ENCODE measurements at regions not wholly inside any gene's neighbourhood (a gene's known extent, or its start where the extent isn't known, plus 50 kb on each side); places are given as distances from the start of the nearest gene placed in this dataset.

DNA sequence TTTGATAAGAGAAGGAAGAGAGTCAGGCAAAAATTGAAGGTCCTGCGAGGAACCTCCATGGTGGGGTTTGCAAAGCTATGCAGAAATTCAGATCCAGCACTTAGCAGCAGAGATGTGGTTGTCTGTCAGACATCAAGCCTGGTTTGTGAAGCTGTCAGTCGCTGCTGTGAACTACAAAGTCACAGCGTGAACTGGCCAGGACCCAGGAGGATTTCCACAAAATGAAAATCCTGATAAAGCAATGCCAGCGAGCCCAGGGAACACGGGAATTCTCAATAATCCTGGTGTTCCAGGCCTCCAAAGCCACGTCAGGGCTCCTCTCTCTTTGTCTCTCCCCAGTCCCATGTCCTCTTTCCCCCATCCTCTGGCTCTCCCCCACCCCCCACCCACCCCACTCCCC lies 296.9 kb upstream of the GADL1 start:
- TF ChIP-seq, protein P1, sequence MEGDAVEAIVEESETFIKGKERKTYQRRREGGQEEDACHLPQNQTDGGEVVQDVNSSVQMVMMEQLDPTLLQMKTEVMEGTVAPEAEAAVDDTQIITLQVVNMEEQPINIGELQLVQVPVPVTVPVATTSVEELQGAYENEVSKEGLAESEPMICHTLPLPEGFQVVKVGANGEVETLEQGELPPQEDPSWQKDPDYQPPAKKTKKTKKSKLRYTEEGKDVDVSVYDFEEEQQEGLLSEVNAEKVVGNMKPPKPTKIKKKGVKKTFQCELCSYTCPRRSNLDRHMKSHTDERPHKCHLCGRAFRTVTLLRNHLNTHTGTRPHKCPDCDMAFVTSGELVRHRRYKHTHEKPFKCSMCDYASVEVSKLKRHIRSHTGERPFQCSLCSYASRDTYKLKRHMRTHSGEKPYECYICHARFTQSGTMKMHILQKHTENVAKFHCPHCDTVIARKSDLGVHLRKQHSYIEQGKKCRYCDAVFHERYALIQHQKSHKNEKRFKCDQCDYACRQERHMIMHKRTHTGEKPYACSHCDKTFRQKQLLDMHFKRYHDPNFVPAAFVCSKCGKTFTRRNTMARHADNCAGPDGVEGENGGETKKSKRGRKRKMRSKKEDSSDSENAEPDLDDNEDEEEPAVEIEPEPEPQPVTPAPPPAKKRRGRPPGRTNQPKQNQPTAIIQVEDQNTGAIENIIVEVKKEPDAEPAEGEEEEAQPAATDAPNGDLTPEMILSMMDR (IDR thresholded peaks at IDR 0.05; ENCODE audit: control insufficient read depth, extremely low read depth, insufficient read depth): no peak
- DNase-seq (ENCODE audit: low read depth): no peak
- no peak overlapping the region for H3K4me3 ChIP-seq (ENCODE audit: low read depth, low read length)

DNA sequence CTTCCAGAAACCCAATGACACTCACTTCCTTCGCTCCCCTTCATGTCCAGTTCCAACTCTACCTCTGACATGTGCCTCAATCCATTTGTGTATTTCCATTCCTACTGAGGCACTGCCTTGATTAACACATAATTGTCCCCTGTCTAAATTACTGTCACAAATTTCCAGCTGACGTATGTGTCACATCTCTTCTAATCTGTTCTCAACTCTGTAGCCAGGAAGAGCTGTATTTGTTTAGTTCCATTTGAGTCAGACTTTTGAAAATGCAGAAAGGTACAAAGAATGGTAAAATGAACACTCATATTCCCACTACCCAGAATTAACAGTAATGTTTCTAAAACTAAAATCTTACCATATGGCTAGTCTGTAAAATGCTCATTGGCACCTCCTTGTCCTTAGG lies 299.0 kb upstream of the GADL1 start:
- TF ChIP-seq, protein P1 (IDR thresholded peaks at IDR 0.05; ENCODE audit: control insufficient read depth, extremely low read depth, insufficient read depth): no peak
- no peak for DNase-seq (ENCODE audit: low read depth)
- no peak overlapping the region for H3K4me3 ChIP-seq (ENCODE audit: low read depth, low read length)

DNA sequence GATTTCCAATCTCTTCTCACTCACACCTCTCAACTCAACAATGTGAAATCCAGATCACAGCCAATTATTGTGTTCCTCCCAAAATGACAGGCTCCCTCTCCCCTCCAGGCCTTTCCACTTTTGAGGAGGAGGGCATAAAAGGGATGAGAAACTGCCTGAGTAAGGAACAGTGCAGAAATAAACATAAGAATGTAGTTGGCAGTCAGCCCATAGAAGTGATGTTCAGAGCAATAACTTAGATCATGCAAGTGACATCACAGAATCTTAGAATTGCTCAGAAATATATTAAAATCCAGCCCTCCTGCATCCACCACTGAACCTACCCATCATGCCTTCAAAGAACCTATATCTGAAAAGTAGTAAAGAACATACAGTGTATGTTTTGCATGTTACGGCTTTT lies 299.4 kb upstream of the GADL1 start:
- TF ChIP-seq, protein P1 (IDR thresholded peaks at IDR 0.05; ENCODE audit: control insufficient read depth, extremely low read depth, insufficient read depth): no peak
- DNase-seq (ENCODE audit: low read depth): no peak
- no peak overlapping the region for H3K4me3 ChIP-seq (ENCODE audit: low read depth, low read length)

DNA sequence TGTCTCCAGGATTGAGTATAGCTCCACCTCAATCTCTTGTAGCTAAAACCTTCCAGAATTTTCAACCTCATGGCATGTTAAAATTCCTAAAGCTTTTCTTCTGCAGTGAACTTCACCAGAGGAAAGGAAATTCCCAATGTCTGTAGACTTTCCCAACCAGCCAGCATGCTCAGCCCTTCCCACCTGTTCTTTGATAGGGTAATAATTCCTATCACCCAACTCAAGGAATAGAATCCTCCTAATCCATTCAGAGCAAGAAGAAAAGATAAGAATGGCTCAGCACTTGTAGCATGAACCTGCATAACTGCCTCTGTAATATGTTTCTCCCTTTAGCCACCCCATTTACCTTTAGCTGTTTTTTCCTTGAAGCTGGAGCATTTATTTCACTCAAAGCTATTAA lies 301.8 kb upstream of the GADL1 start:
- TF ChIP-seq, protein P1 (IDR thresholded peaks at IDR 0.05; ENCODE audit: control insufficient read depth, extremely low read depth, insufficient read depth): no peak
- no peak for DNase-seq (ENCODE audit: low read depth)
- no peak overlapping the region for H3K4me3 ChIP-seq (ENCODE audit: low read depth, low read length)

DNA sequence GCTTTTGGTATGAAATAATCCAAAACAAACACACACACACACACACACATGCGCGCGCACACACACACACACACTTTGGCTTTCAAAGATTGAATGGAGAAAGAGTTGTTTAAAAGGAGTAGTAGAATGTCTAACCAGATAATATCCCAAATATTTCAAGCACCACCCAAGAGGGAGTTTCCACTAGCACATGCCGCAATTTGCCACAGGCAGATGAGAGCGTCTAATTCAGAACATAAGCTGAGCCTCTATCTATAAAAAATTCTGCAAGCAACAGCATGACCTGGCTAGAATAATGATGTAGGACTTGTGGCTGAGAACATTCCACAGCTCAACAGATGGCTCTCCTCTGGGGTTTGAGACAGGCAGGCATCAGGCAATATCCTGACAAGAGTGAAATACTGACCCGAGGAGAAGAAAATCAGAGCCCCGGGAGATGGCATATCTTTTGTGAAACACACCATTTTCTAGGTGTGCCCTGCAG lies 302.5 kb upstream of the GADL1 start:
- H3K4me3 ChIP-seq (ENCODE audit: low read depth, low read length): no peak overlapping the region
- no peak for DNase-seq (ENCODE audit: low read depth)
- TF ChIP-seq, protein P1 (IDR thresholded peaks at IDR 0.05; ENCODE audit: control insufficient read depth, extremely low read depth, insufficient read depth): no peak

DNA sequence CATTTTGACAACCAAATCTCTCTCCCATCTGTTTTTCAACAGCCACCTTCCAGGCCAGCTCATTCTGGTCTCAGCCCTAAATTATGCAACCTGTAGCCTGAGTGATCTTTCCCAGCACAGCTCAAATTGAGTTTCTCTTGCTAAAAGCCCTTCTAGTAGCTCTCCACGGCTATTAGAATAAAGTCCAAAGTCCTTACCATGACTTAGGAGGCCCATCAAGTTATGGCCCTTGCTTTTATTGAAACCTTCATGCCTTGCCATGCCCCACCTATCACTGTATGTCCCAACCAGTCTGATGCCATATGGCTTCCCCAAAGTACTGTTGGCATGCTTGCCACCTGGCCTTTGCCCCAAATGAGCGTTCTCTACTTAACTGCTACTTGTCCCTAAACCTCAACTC lies 303.5 kb upstream of the GADL1 start:
- DNase-seq (ENCODE audit: low read depth): no peak
- no peak overlapping the region for H3K4me3 ChIP-seq (ENCODE audit: low read depth, low read length)
- TF ChIP-seq, protein P1 (IDR thresholded peaks at IDR 0.05; ENCODE audit: control insufficient read depth, extremely low read depth, insufficient read depth): no peak

DNA sequence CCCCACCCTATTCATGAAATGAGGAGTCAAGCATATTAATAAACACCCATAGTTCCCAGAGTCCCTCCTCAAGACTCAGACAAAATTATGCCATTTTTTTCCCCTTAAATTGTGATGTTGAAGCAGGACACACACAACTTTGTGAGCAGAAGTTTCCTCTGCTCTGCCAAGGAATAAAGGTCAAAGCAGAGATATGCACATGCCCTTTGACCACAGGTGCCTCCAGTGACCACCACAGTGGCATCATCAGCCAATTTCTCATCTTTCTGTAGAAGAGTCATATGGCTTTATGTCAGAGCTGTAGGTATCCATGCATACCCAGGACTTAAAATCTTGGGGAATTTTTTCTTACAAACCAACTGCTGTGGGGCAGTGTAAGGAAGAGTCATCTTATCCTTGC lies 304.4 kb upstream of the GADL1 start:
- no peak overlapping the region for H3K4me3 ChIP-seq (ENCODE audit: low read depth, low read length)
- TF ChIP-seq, protein P1 (IDR thresholded peaks at IDR 0.05; ENCODE audit: control insufficient read depth, extremely low read depth, insufficient read depth): no peak
- no peak for DNase-seq (ENCODE audit: low read depth)

All from LNCaP clone FGC (cell line).